HG02798 (cell line): ENCODE measurements at regions not wholly inside any gene's neighbourhood (a gene's known extent, or its start where the extent isn't known, plus 50 kb on each side); places are given as distances from the start of the nearest gene placed in this dataset.
"Not testable (repeated sequence)": the region's sequence is repeated elsewhere in the genome, so short reads cannot be mapped to it uniquely, and the experiment has no call there.

ENCODE experiments used
- ATAC-seq: cut with Tn5 transposase; IDR thresholded peaks from one replicate; pipeline ENCODE4 v1.9.1; 2021; ENCODE audit warnings: mild to moderate bottlenecking; ENCODE audit not compliant: unreplicated experiment, poor library complexity

- not testable (repeated sequence) for ATAC-seq
Measured at GRCh38 chr3:178119608-178120295, 416.5 kb upstream of the KCNMB2 start.

- ATAC-seq = no peak
Measured at GRCh38 chr3:178120367-178120766, 415.9 kb upstream of the KCNMB2 start.

GRCh38 chr3:178126686-178127085 is 409.6 kb upstream of the KCNMB2 start:
- ATAC-seq = no peak

- no peak for ATAC-seq
Measured at GRCh38 chr3:178127221-178127620, 409.0 kb upstream of the KCNMB2 start.

GRCh38 chr3:178129109-178129508 is 407.1 kb upstream of the KCNMB2 start:
- ATAC-seq = no peak

- ATAC-seq = no peak
Measured at GRCh38 chr3:178131801-178132200, 404.4 kb upstream of the KCNMB2 start.

- no peak for ATAC-seq
Measured at GRCh38 chr3:178137206-178137605, 399.0 kb upstream of the KCNMB2 start.

GRCh38 chr3:178137831-178138230 is 398.4 kb upstream of the KCNMB2 start:
- no peak for ATAC-seq

- ATAC-seq = no peak
Measured at GRCh38 chr3:178139116-178139515, 397.1 kb upstream of the KCNMB2 start.

GRCh38 chr3:178140531-178141304 is 395.5 kb upstream of the KCNMB2 start:
- ATAC-seq = no peak

GRCh38 chr3:178141305-178141684 is 394.9 kb upstream of the KCNMB2 start:
- not testable (repeated sequence) for ATAC-seq

- ATAC-seq = no peak
Measured at GRCh38 chr3:178146406-178146831, 389.8 kb upstream of the KCNMB2 start.

- no peak for ATAC-seq
Measured at GRCh38 chr3:178147001-178147400, 389.2 kb upstream of the KCNMB2 start.

GRCh38 chr3:178152031-178152806 is 384.0 kb upstream of the KCNMB2 start:
- no peak for ATAC-seq

- ATAC-seq = no peak
Measured at GRCh38 chr3:178152988-178153387, 383.2 kb upstream of the KCNMB2 start.

- no peak for ATAC-seq
Measured at GRCh38 chr3:178155521-178155920, 380.7 kb upstream of the KCNMB2 start.

- no peak for ATAC-seq
Measured at GRCh38 chr3:178156301-178156700, 379.9 kb upstream of the KCNMB2 start.

GRCh38 chr3:178159691-178160220 is 376.5 kb upstream of the KCNMB2 start:
- ATAC-seq = no peak

GRCh38 chr3:178169421-178169820 is 366.8 kb upstream of the KCNMB2 start:
- ATAC-seq = no peak

GRCh38 chr3:178170698-178171535 is 365.3 kb upstream of the KCNMB2 start:
- no peak for ATAC-seq
